H9 (cell line): ENCODE measurements at regions not wholly inside any gene's neighbourhood (a gene's known extent, or its start where the extent isn't known, plus 50 kb on each side); places are given as distances from the start of the nearest gene placed in this dataset.

Experiments
- DNase-seq: peaks from one replicate; pipeline ENCODE4 v3.0.0-alpha.2; 2017
- H2AFZ ChIP-seq: one replicate; pipeline ENCODE4 v1.6.1; 2013; ENCODE audit warnings: mild to moderate bottlenecking, low read length, control low read depth, moderate library complexity
- H2AK5ac ChIP-seq: 2 replicates; pipeline ENCODE4 v1.6.1; 2013; ENCODE audit warnings: low read length, control low read depth, mixed read lengths; ENCODE audit not compliant: insufficient read length
- H2BK120ac ChIP-seq: one replicate; pipeline ENCODE4 v1.6.1; 2013; ENCODE audit warnings: low read depth, mild to moderate bottlenecking, low read length, control low read depth, inconsistent platforms; ENCODE audit not compliant: poor library complexity, severe bottlenecking
- H2BK12ac ChIP-seq: 2 replicates; pipeline ENCODE4 v1.6.1; 2013; ENCODE audit warnings: low read length, control low read depth, mixed read lengths, low read depth; ENCODE audit not compliant: insufficient read length
- H2BK15ac ChIP-seq: 2 replicates; pipeline ENCODE4 v1.6.1; 2013; ENCODE audit warnings: low read depth, low read length, control low read depth
- H2BK20ac ChIP-seq: one replicate; pipeline ENCODE4 v1.6.1; 2013; ENCODE audit warnings: low read depth, mild to moderate bottlenecking, low read length, control low read depth, inconsistent platforms; ENCODE audit not compliant: poor library complexity, severe bottlenecking
- H2BK5ac ChIP-seq: 2 replicates; pipeline ENCODE4 v1.6.1; 2013; ENCODE audit warnings: low read length, control low read depth, mixed read lengths; ENCODE audit not compliant: insufficient read length
- H3K14ac ChIP-seq: 2 replicates; pipeline ENCODE4 v1.6.1; 2013; ENCODE audit warnings: low read length, control low read depth; ENCODE audit not compliant: insufficient read depth
- H3K18ac ChIP-seq: 2 replicates; pipeline ENCODE4 v1.6.1; 2013; ENCODE audit warnings: low read depth, mild to moderate bottlenecking, mixed read lengths, low read length, control low read depth; ENCODE audit not compliant: insufficient read length
- H3K23ac ChIP-seq: 2 replicates; pipeline ENCODE4 v1.6.1; 2013; ENCODE audit warnings: low read length, control low read depth, mixed read lengths, low read depth; ENCODE audit not compliant: insufficient read length
- H3K23me2 ChIP-seq: 2 replicates; pipeline ENCODE4 v1.6.1; 2013; ENCODE audit warnings: low read depth, mild to moderate bottlenecking, mixed read lengths, low read length, control low read depth; ENCODE audit not compliant: insufficient read length, poor library complexity, severe bottlenecking
- H3K27ac ChIP-seq: 2 replicates; pipeline ENCODE4 v1.5.1; 2013; ENCODE audit warnings: low read length, control low read depth, mixed read lengths, low read depth; ENCODE audit not compliant: insufficient read length
- H3K27me3 ChIP-seq: 2 replicates; pipeline ENCODE4 v1.6.1; 2013; ENCODE audit warnings: low read length, control low read depth, inconsistent platforms; ENCODE audit not compliant: insufficient read depth
- H3K4ac ChIP-seq: 2 replicates; pipeline ENCODE4 v1.6.1; 2013; ENCODE audit warnings: low read depth, mild to moderate bottlenecking, control low read depth, inconsistent platforms, low read length, moderate library complexity
- H3K4me1 ChIP-seq: 2 replicates; pipeline ENCODE4 v1.6.1; 2013; ENCODE audit warnings: low read length, control low read depth, inconsistent platforms; ENCODE audit not compliant: insufficient read depth
- H3K4me2 ChIP-seq: 2 replicates; pipeline ENCODE4 v1.6.1; 2013; ENCODE audit warnings: low read length, control low read depth, mixed read lengths; ENCODE audit not compliant: insufficient read length, insufficient read depth
- H3K56ac ChIP-seq: 2 replicates; pipeline ENCODE4 v1.6.1; 2013; ENCODE audit warnings: low read depth, mild to moderate bottlenecking, mixed read lengths, low read length, control low read depth; ENCODE audit not compliant: insufficient read length
- H3K79me1 ChIP-seq: 2 replicates; pipeline ENCODE4 v1.6.1; 2013; ENCODE audit warnings: low read depth, mild to moderate bottlenecking, moderate library complexity, low read length, control low read depth, inconsistent platforms; ENCODE audit not compliant: insufficient read depth, poor library complexity, severe bottlenecking
- H3K79me2 ChIP-seq: 2 replicates; pipeline ENCODE4 v1.6.1; 2013; ENCODE audit warnings: low read length, control low read depth, inconsistent platforms; ENCODE audit not compliant: insufficient read depth
- H3K9ac ChIP-seq: 2 replicates; pipeline ENCODE4 v1.6.1; 2013; ENCODE audit warnings: low read length, control low read depth, mixed read lengths; ENCODE audit not compliant: insufficient read length; ENCODE audit errors: extremely low read depth
- H3K9me3 ChIP-seq: one replicate; pipeline ENCODE4 v1.6.1; 2013; ENCODE audit warnings: low read depth, low read length, inconsistent platforms; ENCODE audit not compliant: control insufficient read depth
- H3T11ph ChIP-seq: one replicate; pipeline ENCODE4 v1.6.1; 2013; ENCODE audit warnings: mild to moderate bottlenecking, low read length, control low read depth, inconsistent platforms
- H4K20me1 ChIP-seq: one replicate; pipeline ENCODE4 v1.6.1; 2013; ENCODE audit not compliant: control insufficient read depth, insufficient read length, insufficient read depth
- H4K5ac ChIP-seq: 2 replicates; pipeline ENCODE4 v1.6.1; 2013; ENCODE audit warnings: low read depth, mild to moderate bottlenecking, mixed read lengths, low read length, control low read depth; ENCODE audit not compliant: insufficient read length
- H4K8ac ChIP-seq: replicated peaks from 2 replicates; pipeline ENCODE4 v1.6.1; 2013; ENCODE audit warnings: low read length, control low read depth, mixed read lengths, low read depth; ENCODE audit not compliant: insufficient read length
- H4K91ac ChIP-seq: 2 replicates; pipeline ENCODE4 v1.6.1; 2013; ENCODE audit warnings: low read depth, mild to moderate bottlenecking, moderate library complexity, mixed read lengths, low read length, control low read depth; ENCODE audit not compliant: insufficient read length
- H3K27ac Mint-ChIP-seq, 3 experiments: 2 replicates in 2 of 3; 3 replicates in 1 of 3; pipeline ENCODE4 v1.8.0; 2020 to 2021; ENCODE audit warnings: mixed read lengths in 3 of 3, mild to moderate bottlenecking in 1 of 3, moderate library complexity in 1 of 3
- H3K27me3 Mint-ChIP-seq: 2 replicates; pipeline ENCODE4 v1.8.0; 2021; ENCODE audit warnings: low read depth, mild to moderate bottlenecking, moderate library complexity, mixed read lengths
- H3K36me3 Mint-ChIP-seq, 3 experiments: 2 replicates in 2 of 3; 3 replicates in 1 of 3; pipeline ENCODE4 v1.8.0; 2020 to 2021; ENCODE audit warnings: low read depth in 3 of 3, mixed read lengths in 3 of 3; ENCODE audit not compliant: insufficient read depth in 1 of 3
- H3K4me1 Mint-ChIP-seq, 2 experiments: 2 replicates each; pipeline ENCODE4 v1.8.0; 2020; ENCODE audit warnings: mixed read lengths in 2 of 2
- H3K4me3 Mint-ChIP-seq, 2 experiments: 2 replicates in 1 of 2; 3 replicates in 1 of 2; pipeline ENCODE4 v1.8.0; 2020 to 2021; ENCODE audit warnings: mild to moderate bottlenecking in 2 of 2, mixed read lengths in 2 of 2, moderate library complexity in 1 of 2
- H3K9me3 Mint-ChIP-seq, 2 experiments: 2 replicates in 1 of 2; 3 replicates in 1 of 2; pipeline ENCODE4 v1.8.0; 2020; ENCODE audit warnings: mild to moderate bottlenecking in 2 of 2, mixed read lengths in 2 of 2, moderate library complexity in 1 of 2
- CTCF ChIP-seq: fragments of 200-600 bp; sonication (generic); conservative IDR thresholded peaks from 3 replicates; pipeline ENCODE4 v1.8.0; 2021; ENCODE audit warnings: antibody characterized with exemption, mild to moderate bottlenecking
- WGBS: extraction: QIAGEN DNeasy Blood & Tissue Kit; methylation state at CpG from one replicate; pipeline ENCODE4 v1.1.7; 2013; ENCODE audit warnings: missing lambda C conversion rate, low lambda C conversion rate, mixed read lengths; ENCODE audit not compliant: insufficient read length; ENCODE audit errors: extremely low coverage; 5-methylcytosine and 5-hydroxymethylcytosine counted together

GRCh38 chrX:142711796-142712290 is 313.9 kb upstream of the SPANXN4 start:
- Histone ChIP-seq H4K5ac (no peak overlapping the region), H3K4me2 (no peak overlapping the region), H4K91ac (no peak overlapping the region), H3K27me3 (no peaks in the 10 kb centered on the region), H2AK5ac (no peak overlapping the region), H3K79me2 (no peaks in the 10 kb centered on the region), H3K14ac (no peak overlapping the region), H3K23ac (no peak overlapping the region), H2BK12ac (no peak overlapping the region), H3K27ac (no peak overlapping the region), H3K56ac (no peak overlapping the region), H2BK120ac (no peak overlapping the region), H2BK5ac (no peak overlapping the region), H4K20me1 (no peaks in the 10 kb centered on the region), H3K18ac (no peak overlapping the region), H2BK15ac (no peak overlapping the region), H3K23me2 (no peaks in the 10 kb centered on the region), H3K79me1 (no peaks in the 10 kb centered on the region), H3K4ac (no peak overlapping the region), H2AFZ (no peak overlapping the region), H2BK20ac (no peak overlapping the region), H3K9me3 (no peaks in the 10 kb centered on the region), H3K9ac (no peak overlapping the region), H4K8ac (no peak overlapping the region), H3T11ph (no peak overlapping the region), H3K4me1 (no peaks in the 10 kb centered on the region)
- Mint-ChIP-seq H3K4me3 (0 out of 5 replicates have a peak overlapping the region, but pooled peaks of 1 of the 2 experiments have one; percentile 26), H3K9me3 (peaks cover 44 to 50% of the 10 kb centered on the region in 2 experiments), H3K4me1 (peaks cover 4 to 7% of the 10 kb centered on the region in 2 experiments), H3K27me3 (no peaks in the 10 kb centered on the region), H3K36me3 (peaks cover 4 to 6% (median 5%) of the 10 kb centered on the region in 3 experiments; a peak in 4 of 7 replicates), H3K27ac (no peak overlapping the region)
- no peak for DNase-seq
- no peak for TF ChIP-seq CTCF
- no CpG with 5 or more reads among the region's 3 CpGs for WGBS
